ENCODE measurements at regions not wholly inside any gene's neighbourhood (a gene's known extent, or its start where the extent isn't known, plus 50 kb on each side); places are given as distances from the start of the nearest gene placed in this dataset.

DNA sequence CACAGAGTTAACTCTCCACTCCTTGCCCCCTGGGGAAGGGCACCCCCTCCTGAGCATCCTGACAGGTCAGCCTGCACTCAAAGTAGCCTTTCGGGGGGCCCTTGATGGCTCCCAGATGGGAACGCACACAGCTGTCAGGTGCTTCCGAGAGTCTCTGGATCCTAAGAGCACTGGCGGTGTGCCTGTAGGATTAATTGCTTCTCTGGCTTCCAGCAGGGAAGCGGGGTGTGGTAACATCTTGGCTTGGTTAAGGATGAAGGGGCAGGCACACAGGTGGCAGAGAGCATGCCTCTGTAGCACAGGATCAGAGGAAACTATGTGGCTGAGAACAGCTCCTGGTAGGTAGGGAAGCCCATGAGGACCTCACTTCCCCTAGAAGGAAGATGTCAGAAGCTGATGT, 199.8 kb downstream of the MIAT start:
- TF ChIP-seq, protein P1, sequence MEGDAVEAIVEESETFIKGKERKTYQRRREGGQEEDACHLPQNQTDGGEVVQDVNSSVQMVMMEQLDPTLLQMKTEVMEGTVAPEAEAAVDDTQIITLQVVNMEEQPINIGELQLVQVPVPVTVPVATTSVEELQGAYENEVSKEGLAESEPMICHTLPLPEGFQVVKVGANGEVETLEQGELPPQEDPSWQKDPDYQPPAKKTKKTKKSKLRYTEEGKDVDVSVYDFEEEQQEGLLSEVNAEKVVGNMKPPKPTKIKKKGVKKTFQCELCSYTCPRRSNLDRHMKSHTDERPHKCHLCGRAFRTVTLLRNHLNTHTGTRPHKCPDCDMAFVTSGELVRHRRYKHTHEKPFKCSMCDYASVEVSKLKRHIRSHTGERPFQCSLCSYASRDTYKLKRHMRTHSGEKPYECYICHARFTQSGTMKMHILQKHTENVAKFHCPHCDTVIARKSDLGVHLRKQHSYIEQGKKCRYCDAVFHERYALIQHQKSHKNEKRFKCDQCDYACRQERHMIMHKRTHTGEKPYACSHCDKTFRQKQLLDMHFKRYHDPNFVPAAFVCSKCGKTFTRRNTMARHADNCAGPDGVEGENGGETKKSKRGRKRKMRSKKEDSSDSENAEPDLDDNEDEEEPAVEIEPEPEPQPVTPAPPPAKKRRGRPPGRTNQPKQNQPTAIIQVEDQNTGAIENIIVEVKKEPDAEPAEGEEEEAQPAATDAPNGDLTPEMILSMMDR (IDR thresholded peaks at IDR 0.05): no peak
- TF ChIP-seq POLR2A (IDR thresholded peaks at IDR 0.05): no peak
